ENCODE measurements at regions not wholly inside any gene's neighbourhood (a gene's known extent, or its start where the extent isn't known, plus 50 kb on each side); places are given as distances from the start of the nearest gene placed in this dataset.
A peak's percentile ranks its signal among the peaks of the same experiment; 100 is the strongest.

- no peaks in the 10 kb centered on the region for H3K9me3 ChIP-seq (ENCODE audit: control insufficient read depth, low read depth, low read length)
- no peak overlapping the region for H2BK5ac ChIP-seq (ENCODE audit: insufficient read length, low read length)
- H4K8ac ChIP-seq (replicated peaks; ENCODE audit: insufficient read length, low read depth, low read length), result no peak overlapping the region
- peak; percentile 68 for TF ChIP-seq CTCF (conservative IDR thresholded peaks at IDR 0.05)
- H2BK12ac ChIP-seq (ENCODE audit: insufficient read length, low read depth, low read length), result no peak overlapping the region
- no peak overlapping the region for H3T11ph ChIP-seq (ENCODE audit: low read length)
- H3K27ac ChIP-seq (ENCODE audit: insufficient read length, low read depth, low read length), result no peak overlapping the region
- H3K79me1 ChIP-seq (ENCODE audit: insufficient read depth, low read depth, low read length, poor library complexity, severe bottlenecking), result no peaks in the 10 kb centered on the region
- H4K91ac ChIP-seq (ENCODE audit: insufficient read length, low read depth, low read length), result no peak overlapping the region
- Mint-ChIP-seq H3K9me3 (no peaks in the 10 kb centered on the region), H3K36me3 (ENCODE audit: insufficient read depth in 1 of 3, low read depth in 3 of 3) (no peaks in the 10 kb centered on the region), H3K27ac (no peak overlapping the region), H3K27me3 (ENCODE audit: low read depth) (no peaks in the 10 kb centered on the region), H3K4me1 (peaks cover 3% of the 10 kb centered on the region in 2 experiments; a peak in 2 of 4 replicates), H3K4me3 (no peak overlapping the region)
- H3K18ac ChIP-seq (ENCODE audit: insufficient read length, low read depth, low read length), result no peak overlapping the region
- no peak overlapping the region for H3K9ac ChIP-seq (ENCODE audit: extremely low read depth, insufficient read length, low read length)
- no peak overlapping the region for H2BK20ac ChIP-seq (ENCODE audit: low read depth, low read length, poor library complexity, severe bottlenecking)
- no peak overlapping the region for H4K5ac ChIP-seq (ENCODE audit: insufficient read length, low read depth, low read length)
- H3K14ac ChIP-seq (ENCODE audit: insufficient read depth, low read length), result no peak overlapping the region
- H2AK5ac ChIP-seq (ENCODE audit: insufficient read length, low read length), result no peak overlapping the region
- DNase-seq, result peak; percentile 58
- H3K79me2 ChIP-seq (ENCODE audit: insufficient read depth, low read length), result no peaks in the 10 kb centered on the region
- no CpG with 5 or more reads among the region's 3 CpGs for WGBS (ENCODE audit: extremely low coverage, insufficient read length, low lambda C conversion rate)
- no peak overlapping the region for H2BK120ac ChIP-seq (ENCODE audit: low read depth, low read length, poor library complexity, severe bottlenecking)
- no peaks in the 10 kb centered on the region for H3K27me3 ChIP-seq (ENCODE audit: insufficient read depth, low read length)
- H2AFZ ChIP-seq (ENCODE audit: low read length), result no peak overlapping the region
- no peak overlapping the region for H3K4me2 ChIP-seq (ENCODE audit: insufficient read depth, insufficient read length, low read length)
- no peaks in the 10 kb centered on the region for H4K20me1 ChIP-seq (ENCODE audit: control insufficient read depth, insufficient read depth, insufficient read length)
- no peak overlapping the region for H2BK15ac ChIP-seq (ENCODE audit: low read depth, low read length)
- no peak overlapping the region for H3K4ac ChIP-seq (ENCODE audit: low read depth, low read length)
- no peaks in the 10 kb centered on the region for H3K23me2 ChIP-seq (ENCODE audit: insufficient read length, low read depth, low read length, poor library complexity, severe bottlenecking)
- H3K56ac ChIP-seq (ENCODE audit: insufficient read length, low read depth, low read length), result no peak overlapping the region
- H3K23ac ChIP-seq (ENCODE audit: insufficient read length, low read depth, low read length), result no peak overlapping the region
- peaks cover 2% of the 10 kb centered on the region; the same call in 1 of the 2 replicates for H3K4me1 ChIP-seq (ENCODE audit: insufficient read depth, low read length)
These were observed 169.5 kb upstream of the DAAM1 start for GRCh38 chr14:59018978-59019377.
